Stimulated activated CD4-positive, alpha-beta T cell treated with anti-CD3 and anti-CD28 coated beads, Interleukin-2, amount 100 ng/mL, for 48 hours (primary cell): ENCODE measurements at regions not wholly inside any gene's neighbourhood (a gene's known extent, or its start where the extent isn't known, plus 50 kb on each side); places are given as distances from the start of the nearest gene placed in this dataset.

Experiments
- DNase-seq, 2 donors: peaks; one replicate each; pipeline ENCODE4 v3.0.0-alpha.2; 2020

DNA sequence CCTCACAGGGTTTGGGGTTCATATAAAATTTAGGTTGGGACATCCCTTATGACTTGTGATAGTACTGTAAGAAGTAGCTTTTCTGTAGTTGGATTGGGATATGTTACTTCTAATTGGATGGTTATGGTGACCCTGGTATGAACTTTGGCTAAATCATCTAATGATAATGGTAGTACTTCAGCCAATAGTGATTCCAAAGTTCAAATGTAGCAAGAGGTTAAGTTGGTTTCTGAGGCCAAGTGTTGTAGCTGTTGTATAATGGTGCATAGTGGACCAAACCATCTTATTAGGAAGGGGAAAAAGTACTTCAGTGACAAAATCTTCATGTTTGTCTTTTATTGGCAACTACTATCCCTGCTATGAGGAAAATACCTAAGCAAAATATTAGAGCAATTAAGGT, 542.1 kb upstream of the IGFBP3 start:
- DNase-seq, result no peak

DNA sequence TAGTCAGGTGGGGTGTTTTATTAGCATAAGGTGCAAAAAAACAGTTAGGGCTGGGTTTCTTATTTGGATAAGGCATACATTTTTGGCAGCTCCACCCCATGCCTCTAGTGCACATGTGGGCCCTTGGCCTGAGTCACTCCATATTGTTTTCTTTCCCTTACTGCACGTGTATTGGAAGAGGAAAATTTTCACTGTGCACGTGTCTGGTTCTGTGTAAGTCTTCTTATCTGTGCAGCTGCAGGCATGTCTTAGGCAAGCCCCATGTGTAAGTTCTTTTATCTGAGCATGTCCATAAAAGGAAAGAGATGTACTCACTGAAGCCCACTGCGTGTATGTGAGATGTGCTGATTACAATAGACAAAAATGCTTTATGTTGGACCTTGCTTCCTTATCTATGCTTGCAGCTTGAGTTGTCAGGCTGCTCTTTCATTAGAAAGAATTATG, 540.3 kb upstream of the IGFBP3 start:
- DNase-seq, result no peak

DNA sequence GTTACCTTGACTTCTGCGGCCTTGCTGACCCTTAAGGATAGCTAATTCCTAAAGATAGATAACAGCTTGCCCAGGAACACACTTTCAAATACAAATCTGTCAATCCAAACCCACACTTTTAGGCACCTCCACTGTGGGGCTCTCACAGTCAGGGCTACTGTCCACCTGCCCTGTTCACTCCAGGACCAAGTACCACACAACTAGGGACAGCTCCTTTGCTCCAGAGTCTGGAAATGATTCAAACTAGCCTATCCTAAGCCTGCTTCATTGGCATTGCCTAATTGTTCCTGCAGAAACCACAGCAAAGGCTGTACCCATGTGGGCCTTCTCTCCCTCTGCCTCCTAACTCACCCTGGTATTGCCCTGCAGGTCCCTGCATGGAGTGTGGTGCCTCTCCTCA, 538.9 kb upstream of the IGFBP3 start:
- no peak for DNase-seq

DNA sequence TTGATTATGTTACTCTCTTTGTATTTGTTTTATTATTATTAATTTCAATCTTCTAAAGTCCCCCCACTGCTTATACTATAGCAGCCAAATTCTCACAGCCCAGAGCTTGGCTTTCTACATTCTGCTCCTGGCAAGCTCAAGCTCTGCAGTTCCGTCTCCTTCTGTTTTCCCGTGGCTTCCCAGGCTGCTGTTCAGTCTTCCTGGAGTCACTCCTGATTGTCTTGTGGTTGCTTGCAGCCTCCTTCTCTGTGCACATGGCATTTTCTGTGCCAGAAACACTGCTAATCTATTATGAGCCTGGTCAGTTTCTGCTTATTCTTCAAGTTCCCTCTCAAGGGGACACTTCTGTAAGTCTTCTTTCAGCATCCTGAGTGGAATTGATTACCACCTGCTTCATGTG, 533.7 kb upstream of the IGFBP3 start:
- no peak for DNase-seq

DNA sequence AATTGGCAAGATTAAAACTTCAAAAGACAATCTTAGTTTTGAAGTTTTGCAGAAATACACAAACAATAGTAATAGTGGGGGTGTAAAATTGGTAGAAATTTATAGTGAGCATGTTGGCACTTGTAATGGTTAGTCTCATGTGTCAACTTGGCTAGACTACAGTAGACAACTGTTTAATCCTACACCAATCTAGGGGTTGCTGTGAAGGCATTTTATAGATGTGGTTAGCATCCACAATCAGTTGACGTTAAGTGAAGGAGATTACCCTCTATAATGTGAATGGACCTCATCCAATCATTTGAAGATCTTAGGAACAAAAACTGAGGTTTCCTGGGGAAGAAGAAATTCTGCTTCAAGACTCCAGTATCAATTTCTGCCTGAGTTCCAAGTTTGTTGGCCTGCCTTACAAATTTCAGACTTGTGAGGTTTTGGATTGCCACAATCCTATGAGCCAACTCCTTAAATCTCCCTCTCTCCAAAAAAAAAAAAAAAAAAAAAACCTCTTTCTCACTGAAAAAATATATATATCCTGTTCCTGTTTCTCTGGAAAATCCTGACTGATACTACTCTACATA, 531.6 kb upstream of the IGFBP3 start:
- DNase-seq, result no peak

DNA sequence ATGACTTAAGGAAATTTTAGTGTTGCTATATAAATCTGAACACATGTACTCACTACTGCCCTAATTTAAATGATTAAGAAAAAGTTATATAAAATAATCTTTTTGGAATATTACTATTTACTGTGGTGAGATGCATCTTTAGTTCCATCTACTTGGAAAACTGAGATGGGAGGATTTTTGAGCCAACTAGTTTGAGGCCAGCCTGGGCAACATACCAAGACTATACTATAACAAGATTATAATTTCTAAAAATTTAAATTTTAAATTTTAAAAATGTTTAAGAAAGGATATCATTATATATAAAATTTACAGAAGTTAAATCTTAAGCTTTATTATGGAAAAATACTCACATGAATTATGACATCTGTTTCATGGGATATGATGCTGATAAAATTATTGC, 530.8 kb upstream of the IGFBP3 start:
- no peak for DNase-seq

DNA sequence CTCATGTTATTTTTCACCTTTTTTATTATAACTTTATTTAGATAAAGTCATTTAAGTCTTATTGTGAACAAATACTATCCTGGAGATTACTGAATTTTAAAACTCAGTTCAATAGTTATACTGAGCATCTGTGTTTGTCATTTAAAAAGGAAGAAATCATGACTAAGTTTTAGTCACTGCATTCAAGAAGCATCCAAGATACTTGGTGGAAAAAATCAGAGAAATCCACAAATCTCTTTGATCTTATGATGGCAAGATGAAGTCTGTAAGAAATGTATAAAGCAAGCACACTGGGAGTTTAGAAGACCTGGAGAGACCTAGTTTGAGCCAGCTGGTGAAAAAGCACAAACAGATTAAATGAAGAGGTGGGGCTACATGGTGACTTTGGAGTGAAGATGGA, 529.8 kb upstream of the IGFBP3 start:
- DNase-seq, result no peak

DNA sequence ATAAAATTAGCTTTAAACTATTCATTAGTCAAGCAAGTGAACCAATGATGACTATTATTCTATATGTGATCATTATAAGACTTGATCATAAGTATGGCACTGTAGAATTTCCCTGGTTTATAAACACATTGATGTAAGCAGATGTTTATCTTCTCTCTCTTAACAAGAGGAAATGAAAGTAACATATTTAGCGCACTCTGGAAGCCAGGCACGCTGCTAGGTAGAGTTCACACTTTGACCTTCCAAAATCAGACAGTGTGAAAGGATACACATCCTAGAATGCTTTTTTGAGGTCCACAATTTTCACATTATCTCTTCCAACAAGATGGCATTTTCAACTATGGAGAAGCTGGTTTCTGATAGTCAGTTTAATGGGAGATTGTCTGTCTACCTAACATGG, 529.4 kb upstream of the IGFBP3 start:
- no peak for DNase-seq

DNA sequence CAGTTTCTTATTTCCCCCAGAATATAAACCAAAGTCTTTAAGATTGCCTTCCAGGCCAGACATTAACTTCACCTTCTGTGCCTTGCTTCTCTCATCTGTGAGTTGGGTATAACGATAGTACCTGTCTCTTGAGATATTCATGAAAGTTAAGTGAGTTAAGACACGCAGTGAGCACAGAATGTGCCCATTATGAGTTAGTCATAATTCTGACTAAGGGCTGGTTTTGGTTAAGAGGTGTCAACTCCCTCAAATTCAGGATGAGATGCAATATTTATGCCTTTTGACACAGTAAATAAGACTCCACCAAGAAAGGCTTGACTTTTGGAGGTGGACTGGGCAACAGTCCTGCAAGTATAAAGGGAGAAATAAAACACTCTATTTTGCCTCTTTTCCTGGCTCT, 528.7 kb upstream of the IGFBP3 start:
- no peak for DNase-seq

DNA sequence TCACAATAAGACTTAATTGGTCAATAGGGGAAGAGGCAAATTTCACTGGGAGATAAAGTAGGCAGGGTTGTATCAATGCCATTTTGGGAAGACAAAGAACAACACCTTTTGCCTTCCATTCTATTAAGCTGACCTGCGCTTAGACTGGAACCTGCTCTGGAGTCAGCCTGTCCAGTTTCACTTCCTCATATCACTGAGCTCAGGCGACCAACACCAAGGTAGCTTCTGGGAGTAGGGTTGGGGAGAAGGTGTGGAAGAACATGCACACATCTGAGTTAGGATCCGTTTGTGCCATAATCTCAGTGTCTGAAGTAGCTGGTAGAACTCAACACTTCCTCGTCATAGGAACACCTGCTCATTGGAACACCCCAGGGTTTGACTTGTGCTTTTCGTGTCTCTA, 527.4 kb upstream of the IGFBP3 start:
- DNase-seq, result no peak

DNA sequence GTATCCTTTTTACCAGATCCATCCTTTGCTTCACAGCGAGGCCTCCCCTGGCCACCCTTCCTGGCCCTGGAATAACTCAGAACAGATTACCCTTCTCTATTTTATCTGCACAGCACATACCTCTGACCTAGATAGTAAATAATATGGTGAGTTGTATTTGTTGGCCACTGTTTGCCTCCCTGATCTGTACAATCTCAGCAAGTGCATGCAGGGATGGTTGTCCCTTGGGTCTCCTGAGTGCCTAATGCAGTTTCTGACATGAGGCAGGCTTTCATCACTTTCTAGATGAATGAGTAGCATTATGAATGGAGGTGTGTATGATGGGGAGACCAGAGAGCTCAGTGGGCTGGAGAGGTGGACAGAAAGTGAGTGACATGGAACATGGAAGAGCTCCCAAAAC, 525.1 kb upstream of the IGFBP3 start:
- no peak for DNase-seq

DNA sequence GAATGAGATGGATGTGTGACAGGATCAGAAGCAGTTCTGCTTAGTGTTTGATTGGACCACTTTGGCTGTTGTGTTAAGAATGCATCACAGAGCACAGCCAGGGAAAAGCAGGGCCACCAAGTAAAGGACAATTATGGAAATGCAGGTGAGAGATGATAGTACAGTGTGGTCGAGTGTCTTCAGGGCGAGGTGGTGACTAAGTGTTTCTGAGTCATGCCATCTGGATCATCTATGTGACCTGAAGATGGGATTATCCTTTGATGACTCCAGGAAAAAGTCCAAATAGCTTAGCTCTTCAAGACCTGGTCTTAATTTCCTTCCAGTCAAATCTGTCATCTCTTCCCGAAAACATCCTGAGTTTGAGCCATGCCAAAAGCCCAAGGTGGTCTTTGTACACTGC, 523.2 kb upstream of the IGFBP3 start:
- DNase-seq, result no peak

DNA sequence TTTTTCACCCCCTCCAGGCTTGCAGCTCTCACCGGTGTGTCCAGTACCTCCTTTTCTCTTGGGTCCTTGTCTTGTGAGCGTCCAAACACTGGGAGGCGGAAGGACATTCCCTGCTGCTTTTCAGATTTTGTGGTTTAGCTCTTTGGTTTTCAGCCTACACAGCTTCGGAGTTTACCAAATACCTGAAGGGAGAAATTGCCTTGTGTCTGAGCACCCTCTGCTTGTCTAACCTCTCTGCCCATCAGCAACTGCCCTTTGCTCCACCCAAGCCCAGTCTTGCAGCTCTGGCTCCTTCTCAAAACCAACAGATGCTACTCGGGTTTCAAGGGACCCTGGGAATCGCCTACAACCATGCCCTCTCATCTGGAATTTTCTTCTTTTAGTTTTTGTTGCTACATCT, 519.1 kb upstream of the IGFBP3 start:
- no peak for DNase-seq

DNA sequence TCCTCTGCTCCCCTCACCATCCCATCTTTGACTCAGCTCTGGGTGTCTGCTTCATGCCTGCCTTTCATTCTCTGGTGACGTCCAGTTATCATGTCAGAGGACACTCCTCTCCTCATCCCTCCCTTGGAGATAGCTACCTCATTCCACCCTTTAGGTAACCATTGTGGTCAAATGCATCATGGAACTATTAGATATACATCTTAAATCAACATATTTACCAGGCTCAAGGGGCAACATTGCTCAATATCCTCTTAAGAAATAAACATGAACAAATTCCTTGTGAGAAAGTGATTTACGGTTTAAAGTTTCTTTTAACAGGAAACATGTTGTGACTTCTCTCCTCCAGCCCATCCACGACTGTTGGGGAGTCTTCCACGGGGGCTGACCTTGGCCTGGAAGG, 511.6 kb upstream of the IGFBP3 start:
- no peak for DNase-seq

DNA sequence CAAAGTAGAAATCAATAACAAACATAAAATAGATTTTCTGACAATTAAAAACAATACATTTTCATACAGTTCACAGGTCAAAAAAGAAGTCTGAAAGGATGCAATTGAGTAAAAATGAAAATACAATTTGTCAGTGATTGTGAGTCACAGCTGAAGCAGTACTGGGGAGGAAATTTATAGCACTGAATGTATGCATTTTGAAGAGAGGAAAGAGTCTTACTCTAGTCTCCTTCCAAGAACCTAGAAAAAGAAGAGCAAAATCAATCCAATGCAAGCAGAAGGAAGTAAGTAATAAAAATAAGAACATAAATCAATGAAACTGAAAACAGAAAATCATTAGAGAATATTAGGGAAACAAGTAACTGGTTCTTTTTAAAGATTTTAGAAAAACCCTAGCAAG, 507.2 kb upstream of the IGFBP3 start:
- no peak for DNase-seq

DNA sequence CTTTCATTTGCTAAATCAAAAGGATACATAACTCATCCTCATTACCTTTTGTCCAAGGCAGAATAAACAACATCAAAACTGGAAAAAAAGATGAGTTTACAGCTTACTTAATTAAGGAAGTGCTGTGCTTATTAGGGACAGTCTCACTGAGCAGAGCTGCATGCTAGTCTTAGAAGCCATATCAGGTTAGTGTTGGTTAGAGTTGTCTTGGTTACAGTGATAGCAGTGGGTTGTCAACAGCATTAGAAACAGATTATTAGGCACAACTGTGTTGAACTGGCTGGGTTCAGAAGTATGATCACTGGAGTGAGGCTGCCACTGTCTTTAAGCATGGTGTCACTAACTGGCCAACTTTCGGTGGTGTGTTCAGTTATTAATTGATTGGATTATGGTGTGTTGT, 503.9 kb upstream of the IGFBP3 start:
- no peak for DNase-seq

DNA sequence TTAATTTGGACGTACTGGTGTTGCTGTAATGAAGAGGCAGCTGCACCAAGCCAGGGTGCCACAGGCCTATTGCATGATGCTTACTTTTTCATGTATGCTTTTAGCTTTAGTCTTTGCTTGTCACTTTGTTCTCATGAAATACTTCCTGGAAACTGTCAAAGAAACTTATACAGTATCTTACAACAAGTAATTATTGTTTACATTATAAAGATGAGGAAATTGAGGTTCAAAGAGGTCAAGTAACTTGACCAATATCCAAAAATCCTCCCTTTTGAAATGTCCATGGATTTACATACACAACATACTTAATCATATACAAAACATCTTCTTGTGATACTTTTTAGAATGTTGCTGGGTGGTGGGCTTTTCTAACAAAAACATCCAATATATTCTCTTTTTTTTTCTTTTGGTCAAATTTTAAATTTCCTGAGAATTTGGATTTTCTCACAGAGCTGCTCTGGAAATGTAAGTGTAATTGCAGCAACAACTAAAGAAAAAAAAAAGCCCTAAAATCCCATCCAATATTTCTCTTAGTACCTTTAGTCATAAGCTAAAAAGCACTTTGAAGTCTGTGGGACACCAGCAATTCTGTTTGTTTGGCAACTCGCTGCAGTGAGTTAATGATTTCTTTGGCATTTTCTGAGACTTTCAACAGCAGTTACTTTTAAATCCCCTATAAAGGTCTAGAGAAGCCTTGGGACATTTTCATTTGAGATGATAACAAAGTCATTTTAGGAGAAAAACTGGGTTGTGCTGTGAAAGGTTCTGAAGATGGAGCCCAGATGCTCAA, 500.6 kb upstream of the IGFBP3 start:
- DNase-seq, result no peak

DNA sequence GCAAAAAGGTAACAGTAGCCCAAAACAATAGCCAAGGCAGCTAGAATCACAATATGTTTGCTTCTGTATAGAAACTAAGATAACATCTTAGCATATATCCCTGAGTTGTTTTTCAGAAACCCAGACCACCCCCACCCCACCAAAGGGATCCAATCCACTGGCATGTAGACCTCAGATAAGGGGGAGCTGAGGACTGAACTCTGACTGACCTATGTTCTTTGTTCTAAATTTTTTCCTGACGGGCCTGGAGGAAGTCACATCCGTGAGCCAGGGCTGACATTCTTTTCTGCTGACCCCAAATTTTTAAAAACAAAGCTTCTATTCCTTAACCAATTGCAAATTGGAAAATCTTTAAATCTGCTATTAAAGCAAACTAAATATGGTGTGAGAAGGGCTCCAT, 493.9 kb upstream of the IGFBP3 start:
- DNase-seq, result no peak

DNA sequence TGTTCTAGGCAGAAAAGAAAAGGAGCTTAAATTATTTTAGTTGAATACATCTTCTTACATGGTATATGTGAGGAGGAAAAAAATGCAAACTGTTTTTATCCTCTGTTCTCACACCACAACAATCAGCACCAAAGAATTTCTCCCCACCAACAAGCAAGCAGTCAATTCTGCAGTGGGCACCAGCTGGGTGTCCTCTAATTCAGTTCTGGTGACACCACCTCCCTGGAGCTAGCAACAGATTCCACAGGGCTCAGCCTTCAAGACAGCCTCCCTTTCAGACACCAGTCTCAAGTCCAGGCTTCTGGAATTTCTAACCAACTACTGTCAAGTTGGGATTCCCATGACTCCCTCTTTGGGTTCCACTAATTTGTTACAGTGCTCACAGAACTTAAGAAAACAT, 490.2 kb upstream of the IGFBP3 start:
- no peak for DNase-seq

DNA sequence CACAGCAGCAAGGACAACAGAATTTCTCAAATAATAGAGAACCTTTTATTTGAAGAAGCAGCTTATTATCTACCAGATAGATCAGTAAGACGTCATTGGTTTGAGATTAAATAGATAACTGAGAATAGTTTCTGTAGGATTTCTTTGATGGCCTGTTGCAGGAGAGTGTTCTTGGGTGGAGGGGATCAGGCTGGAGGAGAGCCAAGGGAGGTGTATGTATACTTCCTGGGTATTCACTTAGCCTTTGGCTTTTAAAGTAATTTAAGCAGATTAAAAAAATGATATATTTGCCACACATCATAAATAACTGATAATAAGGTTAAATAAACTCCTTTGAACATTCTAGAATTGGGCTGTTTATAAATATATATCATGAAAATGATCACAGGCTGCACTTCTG, 486.1 kb upstream of the IGFBP3 start:
- DNase-seq, result no peak

DNA sequence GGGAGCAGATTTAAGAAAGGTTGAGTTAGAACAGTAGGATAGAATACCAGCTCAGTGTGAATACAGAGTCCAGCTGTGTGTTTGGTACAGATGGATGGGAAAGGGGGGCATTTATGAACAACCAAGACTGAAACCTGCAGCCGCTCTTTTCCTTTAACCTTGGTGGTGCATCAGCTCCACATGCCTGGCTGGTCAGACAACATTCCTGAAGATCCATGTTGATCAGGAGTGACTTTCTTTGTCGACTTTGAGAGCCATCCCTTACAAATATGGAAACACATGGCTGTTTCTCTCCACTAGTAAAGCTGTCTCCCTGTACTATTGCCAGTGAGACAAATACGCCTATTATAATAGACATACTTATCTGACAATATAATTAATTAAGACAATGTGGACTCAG, 476.5 kb upstream of the IGFBP3 start:
- no peak for DNase-seq

DNA sequence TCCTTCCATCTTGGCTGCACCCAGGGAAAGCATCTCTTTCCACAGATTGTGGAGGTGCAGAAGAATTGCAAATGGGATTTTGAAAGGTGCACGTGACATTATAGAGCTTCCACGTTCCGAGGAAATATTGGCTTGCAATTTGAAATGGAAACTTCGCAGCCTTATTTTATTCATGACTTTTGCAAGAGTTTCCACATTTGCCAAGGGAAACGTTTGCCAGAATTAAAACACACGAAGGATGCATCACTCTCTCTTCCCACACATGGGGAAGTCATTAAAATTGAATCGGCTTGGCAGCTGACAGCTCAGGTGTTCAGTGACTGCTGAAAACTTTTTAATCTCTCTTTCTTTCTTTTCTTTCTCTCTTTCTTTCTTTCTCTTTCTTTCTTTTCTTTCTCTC, 475.4 kb upstream of the IGFBP3 start:
- no peak for DNase-seq

DNA sequence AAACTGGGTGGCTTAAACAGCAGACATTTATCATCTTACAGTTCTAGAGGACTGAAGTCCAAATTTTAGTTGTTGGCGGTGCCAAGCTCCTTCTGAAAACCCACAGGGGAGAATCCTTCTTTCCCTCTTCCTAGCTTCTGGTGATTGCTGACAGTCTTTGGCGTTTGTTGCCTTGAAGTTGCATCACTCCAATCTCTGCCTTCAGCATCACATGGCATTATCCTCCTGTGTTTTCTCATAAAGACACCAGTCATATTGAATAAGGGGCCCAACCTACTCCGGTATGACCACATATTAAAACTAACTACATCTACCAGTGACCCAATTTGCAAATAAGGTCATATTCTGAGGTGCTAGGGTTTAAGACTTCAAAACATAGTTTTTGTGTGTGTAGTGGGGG, 472.1 kb upstream of the IGFBP3 start:
- no peak for DNase-seq

DNA sequence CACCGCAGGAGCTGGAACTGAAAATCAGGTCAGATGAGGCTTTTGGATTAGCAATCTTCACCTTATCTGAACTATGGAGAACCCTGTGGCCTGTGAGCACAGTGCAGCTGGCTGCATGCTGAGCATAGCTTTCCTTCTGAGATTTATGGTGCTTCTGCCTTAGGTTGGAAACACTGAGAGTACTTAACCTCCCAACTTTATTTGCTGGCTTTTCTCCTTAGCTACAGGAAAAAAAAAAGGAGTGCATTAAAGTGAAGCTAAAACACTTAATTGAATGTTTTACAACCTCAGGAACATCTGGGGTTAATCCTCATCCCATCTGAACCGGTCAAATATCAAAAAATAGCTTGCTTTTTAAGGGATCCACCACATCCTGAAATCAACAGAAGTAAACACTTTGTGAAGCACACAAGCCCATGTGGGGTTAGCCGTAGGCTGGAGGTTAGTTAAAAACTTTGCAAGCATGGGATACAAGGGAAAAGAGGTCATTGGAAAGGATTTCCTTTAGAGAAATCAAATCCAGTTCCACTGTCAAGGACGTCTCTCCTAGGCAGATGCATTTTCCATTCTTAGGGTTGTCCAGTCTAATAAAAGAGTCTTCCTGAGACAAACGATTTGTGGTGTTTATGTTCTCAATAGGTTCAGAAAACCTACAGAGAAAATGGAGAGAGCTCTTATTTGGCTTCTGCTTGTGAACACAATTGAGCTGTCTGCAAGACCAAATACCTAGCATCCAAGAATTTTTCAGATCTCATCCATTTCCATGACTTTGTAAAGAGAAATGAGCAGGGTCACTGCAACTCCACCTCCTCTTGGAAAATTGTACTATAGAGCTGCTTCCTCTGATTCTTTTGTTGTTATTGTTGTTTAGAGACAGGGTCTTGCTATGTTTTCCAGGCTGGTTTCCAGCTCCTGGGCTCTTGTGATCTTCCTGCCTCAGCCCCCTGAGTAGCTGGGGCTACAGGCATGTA, 470.4 kb upstream of the IGFBP3 start:
- DNase-seq, result no peak
